ENCODE measurements at regions not wholly inside any gene's neighbourhood (a gene's known extent, or its start where the extent isn't known, plus 50 kb on each side); places are given as distances from the start of the nearest gene placed in this dataset.

DNA sequence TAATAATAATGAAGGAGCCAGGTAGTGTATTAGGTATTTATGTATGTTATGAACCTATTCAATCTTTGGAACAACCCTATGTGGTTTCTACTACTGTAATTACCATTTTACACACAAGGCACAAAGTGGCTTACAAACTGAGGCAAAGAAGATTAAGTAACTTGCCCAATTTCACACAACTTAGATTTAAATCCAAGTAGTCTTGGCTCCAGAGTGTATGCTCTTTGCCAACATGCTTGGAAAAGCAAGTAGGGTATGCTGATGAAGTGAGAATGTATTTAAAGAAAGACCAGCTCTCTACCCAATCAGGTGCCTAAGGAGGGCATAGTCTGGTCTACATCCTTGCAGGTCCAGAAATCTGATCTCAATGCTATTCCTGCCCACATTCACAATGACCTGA is 463.2 kb downstream of the METTL15 start:
- no peak for DNase-seq

DNA sequence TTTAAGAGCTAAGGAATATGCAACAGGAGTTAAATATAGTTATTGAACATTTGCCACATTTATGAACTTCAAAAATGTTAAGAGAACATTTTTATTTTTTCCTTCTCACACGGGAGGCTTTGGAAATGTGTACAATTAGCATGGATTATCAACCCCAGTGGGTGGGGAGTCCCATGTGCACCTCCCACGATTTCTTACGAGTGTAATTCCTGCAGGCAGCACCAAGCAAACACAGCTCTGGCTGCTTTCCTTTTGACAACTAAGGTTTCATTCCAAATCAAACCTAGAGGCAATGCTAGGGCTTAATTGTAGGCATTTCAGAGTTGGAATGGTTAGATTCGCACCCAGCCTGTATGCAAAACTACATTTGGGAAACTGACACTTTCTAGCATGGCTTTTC is 460.9 kb downstream of the METTL15 start:
- no peak for DNase-seq

DNA sequence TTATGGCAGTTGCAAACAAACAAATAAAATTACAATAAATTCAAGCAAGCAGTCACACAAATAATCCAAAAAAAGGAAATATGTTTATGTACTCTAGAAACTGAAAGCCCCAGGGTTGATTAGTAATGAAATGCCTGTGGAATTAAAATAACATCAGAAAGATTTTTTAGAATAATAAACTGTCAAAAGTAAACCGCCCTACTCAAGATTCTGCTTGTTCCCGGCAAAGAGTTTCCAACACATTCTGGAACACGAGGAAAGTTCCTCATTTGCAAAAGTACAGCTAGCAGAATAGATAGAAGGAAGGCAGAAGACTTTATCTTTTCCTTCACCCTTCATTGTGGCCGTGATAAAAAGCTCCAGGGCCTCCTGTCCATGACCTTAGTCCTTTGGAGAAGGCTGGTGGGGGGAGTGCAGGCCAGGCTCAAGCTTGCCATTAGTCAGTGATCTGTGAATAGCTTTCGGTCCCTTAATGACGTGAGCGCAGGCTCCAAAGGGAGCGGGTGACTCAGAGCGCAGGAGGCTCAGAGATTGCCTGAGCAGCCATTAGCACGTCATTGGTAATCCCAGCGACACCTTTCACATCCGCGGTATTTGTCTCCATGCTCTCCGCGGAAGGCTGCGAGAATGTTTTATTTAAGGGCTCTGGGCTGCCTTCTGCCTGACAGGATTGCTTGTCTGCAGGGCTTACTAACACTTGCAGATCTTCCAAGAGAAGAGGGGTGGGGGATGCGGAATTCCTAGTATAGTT is 458.3 kb downstream of the METTL15 start:
- DNase-seq, result no peak

DNA sequence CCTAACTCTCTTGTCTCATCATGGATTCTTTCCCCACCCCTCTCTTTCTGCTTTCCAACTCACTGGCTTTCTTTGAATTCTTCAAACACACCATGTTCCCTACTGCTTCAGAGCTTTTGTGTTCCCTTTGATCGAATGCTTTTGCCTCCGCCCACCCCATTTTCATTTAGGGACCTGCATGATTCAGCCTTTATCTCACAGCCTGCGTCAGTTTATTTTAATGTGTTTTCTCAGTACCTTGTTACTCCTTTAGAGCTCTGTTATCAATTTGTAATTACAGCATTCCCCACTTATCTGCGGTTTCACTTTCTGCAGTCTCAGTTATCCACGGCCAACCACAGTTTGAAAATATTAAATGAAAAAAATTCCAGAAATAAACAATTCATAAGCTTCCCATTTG is 451.3 kb downstream of the METTL15 start:
- DNase-seq, result no peak

DNA sequence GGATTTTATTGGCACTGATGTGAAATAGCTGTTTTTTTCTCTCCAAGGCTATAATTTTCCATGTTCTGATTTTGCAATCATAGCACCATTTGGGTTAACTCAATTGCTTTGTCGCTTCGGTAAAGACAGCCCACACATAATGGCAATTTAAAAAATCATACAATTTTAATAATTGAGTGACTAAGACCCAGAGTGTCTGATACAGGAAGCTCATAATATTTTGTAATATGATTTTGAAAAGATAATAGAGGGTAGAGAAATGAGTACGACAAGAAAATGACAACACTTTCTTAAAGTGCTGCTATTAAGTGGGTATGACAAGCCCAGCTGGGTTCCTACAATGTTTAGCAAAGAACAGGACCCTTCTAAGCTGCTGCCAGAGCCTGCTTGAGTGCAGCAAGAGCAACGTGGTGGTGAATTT is 439.1 kb downstream of the METTL15 start:
- no peak for DNase-seq

DNA sequence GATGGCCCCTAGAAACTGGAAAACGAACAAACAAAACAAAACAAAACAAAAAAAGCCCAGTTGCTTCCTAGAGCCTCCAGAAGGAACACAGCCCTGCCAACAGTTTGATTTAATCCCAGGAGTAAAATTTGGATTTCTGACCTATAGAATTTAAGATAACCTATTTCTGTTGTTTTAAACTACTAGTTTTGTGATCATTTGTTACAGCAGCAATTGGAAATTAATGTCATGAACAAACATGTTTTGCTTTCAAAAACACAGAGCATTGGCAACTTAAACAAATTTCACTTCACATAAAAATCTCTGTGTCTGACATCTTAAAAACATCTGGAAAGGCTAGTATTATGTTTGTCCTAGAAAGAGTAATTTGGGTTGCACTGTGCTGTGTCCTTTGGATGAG is 437.3 kb downstream of the METTL15 start:
- no peak for DNase-seq

DNA sequence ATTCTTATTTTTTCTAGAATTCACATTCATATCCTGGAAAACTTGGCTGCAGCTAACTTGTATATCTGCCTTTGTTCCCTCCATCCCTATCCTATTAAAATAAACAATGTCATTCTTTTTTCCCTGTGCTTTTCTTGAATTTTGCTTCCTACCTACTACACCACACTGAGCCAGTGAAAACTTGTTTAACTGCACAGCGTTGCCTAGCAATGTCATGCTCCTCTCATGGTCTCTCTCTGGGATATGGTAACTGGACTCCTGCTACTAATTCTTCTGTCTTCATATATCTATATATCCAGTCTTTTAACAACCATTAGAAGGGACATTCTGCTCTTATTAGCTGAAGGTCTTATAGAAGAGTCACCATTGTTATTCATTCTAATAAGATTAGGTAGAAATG is 434.4 kb downstream of the METTL15 start:
- DNase-seq, result no peak

DNA sequence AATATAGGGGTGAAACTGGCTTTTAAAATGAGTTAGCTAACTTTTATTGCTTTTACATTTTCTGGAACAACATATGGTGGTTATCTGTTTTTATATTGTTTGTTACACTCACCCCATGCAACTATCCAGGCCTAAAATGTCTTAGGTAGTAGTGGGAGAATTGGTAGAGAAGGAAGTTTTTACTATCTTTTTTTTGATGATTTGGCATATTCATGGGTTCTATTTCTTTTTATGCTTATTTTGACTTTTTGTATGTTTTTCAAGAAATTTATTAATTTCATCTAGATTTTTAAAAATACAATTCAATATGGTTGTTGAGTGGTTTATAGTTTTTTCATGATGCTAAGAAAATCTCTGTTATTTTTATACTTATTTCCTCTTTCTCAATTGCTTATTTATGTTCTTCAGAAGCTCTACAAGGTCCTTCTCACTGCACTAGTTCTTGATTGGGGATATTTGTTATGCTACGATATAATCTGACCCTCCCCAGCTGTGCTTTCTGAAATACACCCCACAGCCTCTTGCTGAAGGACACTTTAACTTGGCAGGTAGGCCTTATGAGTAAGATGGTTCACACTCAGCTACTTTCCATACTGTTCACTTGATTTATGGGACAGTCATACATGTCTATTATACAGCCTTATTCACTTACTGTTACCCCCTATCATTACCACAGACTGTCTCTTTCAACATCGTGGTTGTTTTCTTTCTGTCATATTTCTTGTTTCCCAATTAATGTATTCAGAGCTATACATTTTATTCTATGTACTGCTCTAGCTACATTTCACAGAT is 431.2 kb downstream of the METTL15 start:
- DNase-seq, result no peak

DNA sequence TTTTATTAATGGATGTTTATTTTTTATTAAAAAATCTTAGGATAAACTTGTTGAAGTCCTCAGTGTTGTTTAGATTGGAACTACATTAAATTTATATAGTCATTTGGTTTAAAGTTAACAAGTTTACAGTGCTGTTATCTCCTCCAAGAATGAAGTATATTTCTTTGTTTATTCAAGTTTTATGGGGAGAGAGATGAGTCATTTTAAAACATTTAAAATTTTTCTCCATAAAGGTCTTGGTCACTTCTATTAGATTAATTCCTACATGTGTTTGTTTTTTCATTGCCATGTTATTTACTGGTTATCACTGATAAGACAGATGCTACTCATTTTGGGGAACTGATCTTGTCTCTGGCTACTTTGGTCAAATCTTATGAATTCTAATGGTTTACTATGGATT is 429.6 kb downstream of the METTL15 start:
- DNase-seq, result no peak

DNA sequence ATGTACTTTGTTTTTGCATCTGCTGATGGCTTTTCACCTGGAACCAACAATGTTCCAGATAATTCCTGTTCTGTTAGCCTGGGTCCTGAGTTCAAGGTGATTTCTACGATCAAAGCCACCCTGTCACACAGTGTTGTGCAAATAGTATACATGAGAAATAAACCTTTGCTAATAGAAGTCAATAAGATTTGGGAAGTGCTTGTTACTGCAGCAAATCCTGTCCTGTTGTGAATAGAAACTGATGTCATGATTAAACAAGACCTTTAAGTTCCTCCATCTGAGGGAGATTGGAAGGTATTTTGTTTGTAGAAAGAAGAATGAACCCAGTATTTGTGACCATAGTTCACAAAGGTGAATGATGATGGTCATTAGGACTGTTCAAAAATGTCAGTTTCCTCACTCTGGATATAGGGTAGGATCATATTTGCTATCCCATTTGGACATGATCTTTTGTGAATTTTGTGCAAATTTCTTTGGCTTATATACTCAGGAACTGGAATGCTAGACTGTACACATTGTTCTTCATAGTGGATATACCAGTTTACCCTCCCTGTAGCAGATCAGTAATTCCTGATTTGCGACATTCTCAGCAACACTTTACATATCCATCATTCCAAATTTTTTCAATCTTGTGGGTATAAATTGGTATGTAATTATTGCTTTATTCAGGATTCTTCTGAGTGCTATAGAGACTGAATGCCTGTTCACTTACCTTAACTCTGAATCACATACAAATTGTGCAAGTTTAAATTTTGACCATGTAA is 428.5 kb downstream of the METTL15 start:
- DNase-seq, result no peak

DNA sequence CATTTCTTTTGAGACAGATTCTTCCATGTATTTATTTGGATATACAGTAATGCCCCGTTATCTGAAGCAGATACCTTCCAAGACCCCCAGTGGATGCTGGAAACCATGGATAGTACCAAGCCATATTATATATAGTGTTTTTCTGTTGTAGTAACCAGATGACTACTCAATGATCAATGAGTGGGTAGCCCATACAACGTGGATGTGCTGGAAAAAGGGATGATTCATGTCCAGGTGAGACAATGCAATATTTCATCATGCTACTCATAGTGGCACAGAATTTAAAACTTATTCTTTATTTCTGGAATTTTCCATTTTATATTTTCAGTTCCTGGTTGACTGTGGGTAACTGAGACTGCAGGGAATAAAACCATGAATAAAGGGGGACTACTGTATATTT is 427.5 kb downstream of the METTL15 start:
- no peak for DNase-seq

DNA sequence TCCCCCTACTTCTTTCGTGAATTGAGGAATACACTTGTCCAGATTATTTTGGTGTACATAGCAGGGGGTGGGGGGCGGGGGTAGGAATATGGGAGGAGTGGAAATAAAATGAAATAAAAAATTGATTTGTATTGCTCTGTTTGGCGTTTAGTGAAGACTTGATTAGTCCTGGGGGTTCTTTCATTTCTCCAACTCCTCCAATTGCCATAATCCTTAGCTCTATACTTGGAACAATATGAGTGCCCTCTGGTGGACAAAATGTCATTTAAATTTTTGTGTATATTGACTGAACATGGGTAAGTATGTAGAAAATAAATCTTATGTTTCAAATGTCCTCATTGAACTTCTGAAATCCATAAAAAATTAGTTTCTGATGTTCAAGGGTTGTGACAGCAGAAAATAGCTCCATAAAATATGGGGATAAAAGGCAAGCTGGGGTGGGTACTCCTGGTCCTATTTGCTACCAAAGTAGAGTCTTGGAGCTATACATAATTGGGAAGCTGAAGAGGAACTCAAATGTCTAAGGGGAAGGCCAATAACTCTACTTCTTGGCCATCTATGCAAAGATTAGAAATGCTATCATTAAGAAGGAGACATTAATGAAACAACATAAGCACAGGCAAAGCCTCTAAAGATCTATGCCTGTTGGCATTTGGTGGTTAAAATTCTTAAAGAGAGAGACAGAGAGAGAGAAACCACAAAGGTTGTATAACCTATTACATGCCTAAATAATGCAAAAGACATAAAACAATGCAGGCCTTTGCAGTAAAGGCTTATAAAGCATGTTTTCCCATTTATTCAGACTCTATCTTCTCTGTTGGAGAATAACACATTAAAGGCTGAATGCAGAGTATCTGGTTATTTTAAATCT is 421.6 kb downstream of the METTL15 start:
- no peak for DNase-seq

DNA sequence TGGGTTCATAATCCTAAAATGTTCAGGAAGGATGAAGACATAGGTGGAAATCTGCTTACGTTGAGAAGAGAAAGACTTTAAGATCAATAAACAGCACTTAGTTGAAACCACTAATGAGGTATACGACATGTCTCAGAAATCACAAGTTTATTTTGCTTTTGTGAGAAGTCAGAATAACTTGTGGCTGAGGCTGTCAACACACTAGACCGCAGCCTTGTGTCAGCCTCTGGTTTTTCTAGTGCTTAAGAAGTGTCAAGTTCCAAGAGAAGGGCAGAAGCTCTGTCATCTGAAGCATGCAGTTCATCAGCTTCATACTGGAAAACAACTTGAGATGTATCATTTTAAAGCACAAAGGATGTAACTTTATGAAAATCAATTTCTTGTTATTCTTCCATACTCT is 420.9 kb downstream of the METTL15 start:
- DNase-seq, result no peak

DNA sequence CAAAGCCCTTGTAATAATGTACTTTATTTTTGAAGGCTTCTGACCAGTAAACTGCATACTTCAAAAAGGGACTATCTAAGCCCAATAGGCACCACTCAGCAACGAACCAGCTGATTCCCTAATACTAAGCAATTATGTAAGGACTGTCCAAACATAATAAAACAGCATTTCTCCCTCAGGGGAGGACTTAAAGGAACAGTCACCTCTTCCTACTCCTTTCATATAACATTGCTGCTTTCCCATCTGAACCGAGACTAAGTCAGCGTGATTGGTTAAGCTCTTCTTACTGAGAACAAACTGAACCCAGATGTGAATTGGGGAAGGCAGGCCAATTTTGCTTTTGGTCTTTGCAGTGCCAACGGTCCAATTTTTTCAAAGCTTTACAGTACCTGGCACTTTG is 420.0 kb downstream of the METTL15 start:
- no peak for DNase-seq

DNA sequence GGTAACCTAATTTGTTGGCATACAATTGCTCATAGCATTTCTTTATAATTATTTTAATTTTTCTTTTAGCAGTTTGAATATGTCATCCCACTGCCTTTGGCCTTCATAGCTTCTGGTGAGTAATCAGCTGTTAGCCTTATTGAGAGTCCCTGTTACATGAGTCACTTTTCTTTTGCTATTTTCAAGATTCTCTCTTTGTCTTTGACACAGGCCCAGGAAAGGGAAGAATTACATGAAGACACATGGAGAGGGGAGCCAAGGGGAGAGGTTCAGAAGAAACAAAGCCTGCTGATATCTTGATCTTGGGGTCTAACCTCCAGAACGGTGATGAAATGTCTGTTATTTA is 418.2 kb downstream of the METTL15 start:
- no peak for DNase-seq

DNA sequence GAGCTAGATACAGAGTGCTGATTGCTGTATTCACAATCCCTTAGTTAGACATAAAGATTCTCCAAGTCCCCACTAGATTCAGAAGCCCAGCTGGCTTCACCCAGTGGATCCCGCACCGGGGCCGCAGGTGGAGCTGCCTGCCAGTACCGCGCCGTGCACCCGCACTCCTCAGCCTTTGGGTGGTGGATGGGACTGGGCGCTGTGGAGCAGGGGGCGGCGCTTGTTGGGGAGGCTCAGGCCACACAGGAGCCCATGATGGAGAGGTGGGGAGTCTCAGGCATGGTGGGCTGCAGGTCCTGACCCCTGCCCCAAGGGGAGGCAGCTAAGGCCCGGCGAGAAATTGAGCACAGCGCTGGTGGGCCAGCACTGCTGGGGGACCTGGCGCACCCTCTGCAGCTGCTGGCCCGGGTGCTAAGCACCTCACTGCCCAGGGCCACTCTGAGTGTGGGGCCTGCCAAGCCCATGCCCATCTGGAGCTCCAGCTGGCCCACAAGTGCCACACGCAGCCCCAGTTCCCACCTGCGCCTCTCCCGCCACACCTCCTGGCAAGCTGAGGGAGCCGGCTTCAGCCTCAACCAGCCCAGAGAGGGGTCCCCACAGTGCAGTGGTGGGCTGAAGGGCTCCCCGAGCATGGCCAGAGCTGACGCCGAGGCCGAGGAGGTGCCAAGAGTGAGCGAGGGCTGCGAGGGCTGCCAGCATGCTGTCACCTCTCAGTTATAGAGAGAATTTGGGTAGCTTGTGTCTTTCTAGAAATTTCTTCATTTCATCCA is 417.6 kb downstream of the METTL15 start:
- no peak for DNase-seq

DNA sequence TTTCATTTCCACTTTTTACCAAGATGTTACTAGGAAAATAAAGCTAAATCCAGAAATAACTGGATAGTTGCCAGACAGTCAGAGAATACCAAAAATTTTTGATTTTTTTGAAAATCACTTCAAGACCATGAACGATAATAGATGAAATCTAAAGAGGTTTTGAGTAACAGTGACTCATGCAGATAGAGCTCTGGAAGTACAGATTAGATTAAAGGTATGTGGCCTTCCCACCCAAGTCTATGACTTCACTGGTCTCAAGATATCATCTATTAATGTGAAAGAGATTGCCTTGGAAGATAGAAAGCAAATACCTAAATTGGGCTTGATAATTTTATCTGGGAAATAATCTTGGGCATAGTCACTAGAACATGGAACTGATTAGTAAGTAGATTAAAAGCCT is 415.9 kb downstream of the METTL15 start:
- DNase-seq, result no peak

DNA sequence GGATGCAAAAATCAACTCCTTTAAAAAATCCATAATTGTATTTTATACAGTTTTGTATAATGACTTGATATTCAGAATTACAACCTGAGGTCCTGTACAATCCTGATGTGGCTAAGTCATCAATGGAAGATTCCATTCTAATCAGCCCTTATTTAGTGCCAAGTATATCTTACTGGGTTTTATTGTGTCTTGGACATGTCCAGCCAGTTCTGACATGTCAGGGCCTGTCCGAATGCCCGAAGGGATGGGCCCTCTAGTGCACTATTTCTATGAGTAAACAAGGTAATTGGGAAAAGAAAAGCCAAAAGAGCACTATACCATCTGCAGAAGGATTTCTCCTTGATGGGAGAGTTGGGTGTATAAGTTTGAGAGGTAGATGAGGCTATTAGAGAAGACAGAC is 412.9 kb downstream of the METTL15 start:
- no peak for DNase-seq

DNA sequence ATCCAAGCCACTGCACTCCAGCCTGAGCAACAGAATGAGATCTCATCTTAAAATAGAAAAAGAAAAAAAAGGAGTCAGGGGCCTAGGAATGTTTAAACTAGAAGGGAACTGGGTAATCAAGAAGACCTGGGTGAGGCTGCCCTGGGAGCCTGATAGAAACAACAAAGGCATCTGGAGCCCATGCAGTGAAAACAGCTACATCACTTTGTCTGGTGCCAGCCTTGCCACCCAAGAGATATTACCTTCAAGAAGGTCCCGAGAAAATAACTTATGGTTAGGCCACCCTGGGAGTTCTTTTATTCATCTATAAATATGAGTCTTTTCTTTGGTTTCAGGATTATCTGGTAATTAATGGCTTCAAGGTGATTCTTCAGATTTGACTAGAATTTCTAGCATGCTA is 412.1 kb downstream of the METTL15 start:
- no peak for DNase-seq

DNA sequence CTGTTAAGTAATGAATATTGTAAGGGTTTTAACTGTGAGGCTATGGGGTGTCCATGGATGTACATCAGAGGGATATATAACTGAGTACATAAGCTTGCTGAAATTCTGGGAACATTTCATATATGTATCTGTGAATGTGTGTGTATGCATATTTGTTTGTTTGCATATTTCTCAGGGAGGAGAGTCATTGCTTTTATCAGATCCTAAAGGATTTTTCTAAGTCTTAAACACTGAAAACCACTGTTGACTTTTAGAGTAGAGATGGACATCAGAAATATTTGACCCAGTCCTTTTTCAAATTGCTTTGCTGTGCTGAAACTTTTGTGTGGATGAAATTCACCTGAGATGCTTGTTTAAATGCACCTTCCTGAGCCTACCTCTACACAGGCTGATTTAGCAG is 410.6 kb downstream of the METTL15 start:
- DNase-seq, result no peak

DNA sequence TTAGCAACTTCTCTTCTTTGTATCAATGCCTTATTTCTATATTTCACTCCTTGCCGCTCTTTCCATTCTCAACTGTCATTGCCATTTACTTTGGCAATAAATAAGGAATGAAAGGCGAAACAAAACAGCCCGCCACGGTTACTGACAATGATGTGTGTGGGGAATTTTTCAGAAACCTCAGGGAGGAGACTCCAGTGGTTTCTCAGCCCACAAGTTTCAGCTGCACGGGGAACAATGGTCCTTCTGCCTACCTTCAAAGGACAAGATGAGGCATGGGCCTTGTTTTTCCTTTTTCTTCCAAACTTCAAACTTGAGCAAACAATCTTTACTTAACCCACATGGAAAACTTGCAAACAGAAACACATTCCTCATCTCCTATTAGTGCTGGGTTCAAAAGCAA is 409.4 kb downstream of the METTL15 start:
- DNase-seq, result no peak

DNA sequence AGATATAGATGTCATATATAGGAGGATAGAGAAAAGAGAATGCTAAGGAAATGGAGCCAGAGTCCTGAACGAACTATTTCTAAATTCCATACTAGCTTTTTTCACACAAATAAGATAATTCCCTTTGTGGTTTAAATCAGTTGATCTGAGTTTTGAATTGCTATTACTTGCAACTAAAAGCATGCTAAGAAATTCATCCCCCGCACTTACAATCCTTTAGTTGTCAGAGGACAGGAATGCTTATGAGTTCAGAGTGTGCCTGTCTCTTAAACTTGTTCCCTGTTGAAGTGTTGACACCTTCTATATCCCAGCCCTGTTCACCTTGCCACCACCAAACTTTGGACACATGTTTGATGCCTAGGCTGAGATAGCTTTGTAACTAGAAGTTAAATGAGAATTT is 406.2 kb downstream of the METTL15 start:
- DNase-seq, result no peak
